HepG2 (cell line): ENCODE measurements at regions not wholly inside any gene's neighbourhood (a gene's known extent, or its start where the extent isn't known, plus 50 kb on each side); places are given as distances from the start of the nearest gene placed in this dataset.

Experiments used
- ERF ChIP-seq: IDR thresholded peaks from 2 replicates; pipeline ENCODE4 v1.6.1; 2018; ENCODE audit warnings: missing biosample characterization, missing genetic modification reagents
- KDM5A ChIP-seq: fragments of 200-600 bp; sonication (generic); IDR thresholded peaks from 2 replicates; pipeline ENCODE4 v1.7.0; 2018; ENCODE audit warnings: antibody characterized with exemption, mild to moderate bottlenecking, low read length, borderline replicate concordance
- KLF12 ChIP-seq: sonication (generic); formaldehyde crosslinking; IDR thresholded peaks from 2 replicates; pipeline ENCODE4 v1.4.0; 2020; ENCODE audit warnings: missing genetic modification reagents, borderline replicate concordance
- KLF9 ChIP-seq: IDR thresholded peaks from 2 replicates; pipeline ENCODE4 v1.6.1; 2016; ENCODE audit warnings: low read depth
- RNF2 ChIP-seq: fragments of 450-650 bp; conservative IDR thresholded peaks from 2 replicates; pipeline ENCODE4 v1.6.1; 2016; ENCODE audit warnings: low read depth
- XRCC5 ChIP-seq: fragments of 200-400 bp; formaldehyde crosslinking; optimal IDR thresholded peaks from 2 replicates; pipeline ENCODE3; 2017; ENCODE audit warnings: mild to moderate bottlenecking, low read length
- ZNF207 ChIP-seq: fragments of 450-650 bp; IDR thresholded peaks from 2 replicates; pipeline ENCODE4 v1.6.1; 2016; ENCODE audit warnings: antibody characterized with exemption, borderline replicate concordance
- ZNF274 ChIP-seq: sonication (generic); formaldehyde crosslinking; IDR thresholded peaks from 2 replicates; pipeline ENCODE4 v1.5.1; 2020; ENCODE audit warnings: mild to moderate bottlenecking, missing genetic modification reagents
- ZNF652 ChIP-seq: IDR thresholded peaks from 2 replicates; pipeline ENCODE4 v1.6.1; 2016; ENCODE audit warnings: low read depth, borderline replicate concordance
- TF ChIP-seq, protein P1 (sequence below): sonication (generic); formaldehyde crosslinking; IDR thresholded peaks from 2 replicates; pipeline ENCODE4 v1.4.0; 2020; ENCODE audit warnings: missing genetic modification reagents
- TF ChIP-seq, protein P2 (sequence below): sonication (generic); formaldehyde crosslinking; IDR thresholded peaks from 2 replicates; pipeline ENCODE4 v1.9.0; 2022; ENCODE audit warnings: missing genetic modification reagents, mild to moderate bottlenecking, borderline replicate concordance
- TF ChIP-seq, protein P3 (sequence below), 2 experiments: IDR thresholded peaks; 2 replicates each; pipeline ENCODE4 v1.6.1; 2011 to 2012; ENCODE audit warnings: low read length in 2 of 2, borderline replicate concordance in 1 of 2, low read depth in 1 of 2, mild to moderate bottlenecking in 1 of 2, moderate library complexity in 1 of 2
- TF ChIP-seq, protein P4 (sequence below): sonication (generic); formaldehyde crosslinking; IDR thresholded peaks from 2 replicates; pipeline ENCODE4 v1.5.0; 2020; ENCODE audit warnings: mild to moderate bottlenecking, missing genetic modification reagents, moderate library complexity

DNA sequence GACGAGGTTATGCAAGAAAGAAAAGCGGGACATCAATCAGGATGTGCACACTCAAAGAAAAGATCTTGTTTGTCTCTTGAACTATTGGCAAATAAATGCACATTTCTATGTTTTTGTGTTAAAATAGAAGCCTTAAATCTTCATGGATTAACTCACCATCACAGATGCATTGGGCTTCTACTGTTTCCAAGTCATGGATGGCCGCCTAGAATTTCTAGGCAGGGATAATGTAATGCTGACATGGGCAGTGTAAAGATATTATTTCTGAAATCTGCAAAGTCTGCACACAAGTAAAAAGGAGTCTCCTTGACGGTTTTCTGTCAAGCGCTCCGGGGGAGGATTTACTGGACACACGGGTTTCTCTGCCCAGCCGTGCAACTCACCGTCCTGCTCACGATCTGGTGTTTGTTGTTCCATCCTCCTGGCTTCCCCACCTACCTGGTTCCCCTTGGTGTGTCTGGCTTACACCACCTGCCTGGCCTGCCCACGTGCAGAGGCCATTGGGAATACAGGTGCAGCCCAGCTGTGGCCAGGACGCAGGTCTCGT lies 103.3 kb upstream of the FZD10 start:
- no peak for TF ChIP-seq XRCC5
- TF ChIP-seq ZNF274 = no peak
- TF ChIP-seq, protein P1, sequence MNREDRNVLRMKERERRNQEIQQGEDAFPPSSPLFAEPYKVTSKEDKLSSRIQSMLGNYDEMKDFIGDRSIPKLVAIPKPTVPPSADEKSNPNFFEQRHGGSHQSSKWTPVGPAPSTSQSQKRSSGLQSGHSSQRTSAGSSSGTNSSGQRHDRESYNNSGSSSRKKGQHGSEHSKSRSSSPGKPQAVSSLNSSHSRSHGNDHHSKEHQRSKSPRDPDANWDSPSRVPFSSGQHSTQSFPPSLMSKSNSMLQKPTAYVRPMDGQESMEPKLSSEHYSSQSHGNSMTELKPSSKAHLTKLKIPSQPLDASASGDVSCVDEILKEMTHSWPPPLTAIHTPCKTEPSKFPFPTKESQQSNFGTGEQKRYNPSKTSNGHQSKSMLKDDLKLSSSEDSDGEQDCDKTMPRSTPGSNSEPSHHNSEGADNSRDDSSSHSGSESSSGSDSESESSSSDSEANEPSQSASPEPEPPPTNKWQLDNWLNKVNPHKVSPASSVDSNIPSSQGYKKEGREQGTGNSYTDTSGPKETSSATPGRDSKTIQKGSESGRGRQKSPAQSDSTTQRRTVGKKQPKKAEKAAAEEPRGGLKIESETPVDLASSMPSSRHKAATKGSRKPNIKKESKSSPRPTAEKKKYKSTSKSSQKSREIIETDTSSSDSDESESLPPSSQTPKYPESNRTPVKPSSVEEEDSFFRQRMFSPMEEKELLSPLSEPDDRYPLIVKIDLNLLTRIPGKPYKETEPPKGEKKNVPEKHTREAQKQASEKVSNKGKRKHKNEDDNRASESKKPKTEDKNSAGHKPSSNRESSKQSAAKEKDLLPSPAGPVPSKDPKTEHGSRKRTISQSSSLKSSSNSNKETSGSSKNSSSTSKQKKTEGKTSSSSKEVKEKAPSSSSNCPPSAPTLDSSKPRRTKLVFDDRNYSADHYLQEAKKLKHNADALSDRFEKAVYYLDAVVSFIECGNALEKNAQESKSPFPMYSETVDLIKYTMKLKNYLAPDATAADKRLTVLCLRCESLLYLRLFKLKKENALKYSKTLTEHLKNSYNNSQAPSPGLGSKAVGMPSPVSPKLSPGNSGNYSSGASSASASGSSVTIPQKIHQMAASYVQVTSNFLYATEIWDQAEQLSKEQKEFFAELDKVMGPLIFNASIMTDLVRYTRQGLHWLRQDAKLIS (CRISPR knock-in tag) = no peak
- TF ChIP-seq ZNF652 (CRISPR knock-in tag) = no peak
- TF ChIP-seq KLF9 (CRISPR knock-in tag) = no peak
- TF ChIP-seq RNF2 = no peak
- no peak for TF ChIP-seq ZNF207
- no peak for TF ChIP-seq KLF12 (CRISPR knock-in tag)
- TF ChIP-seq, protein P2, sequence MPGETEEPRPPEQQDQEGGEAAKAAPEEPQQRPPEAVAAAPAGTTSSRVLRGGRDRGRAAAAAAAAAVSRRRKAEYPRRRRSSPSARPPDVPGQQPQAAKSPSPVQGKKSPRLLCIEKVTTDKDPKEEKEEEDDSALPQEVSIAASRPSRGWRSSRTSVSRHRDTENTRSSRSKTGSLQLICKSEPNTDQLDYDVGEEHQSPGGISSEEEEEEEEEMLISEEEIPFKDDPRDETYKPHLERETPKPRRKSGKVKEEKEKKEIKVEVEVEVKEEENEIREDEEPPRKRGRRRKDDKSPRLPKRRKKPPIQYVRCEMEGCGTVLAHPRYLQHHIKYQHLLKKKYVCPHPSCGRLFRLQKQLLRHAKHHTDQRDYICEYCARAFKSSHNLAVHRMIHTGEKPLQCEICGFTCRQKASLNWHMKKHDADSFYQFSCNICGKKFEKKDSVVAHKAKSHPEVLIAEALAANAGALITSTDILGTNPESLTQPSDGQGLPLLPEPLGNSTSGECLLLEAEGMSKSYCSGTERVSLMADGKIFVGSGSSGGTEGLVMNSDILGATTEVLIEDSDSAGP (CRISPR knock-in tag) = no peak
- TF ChIP-seq, protein P3, sequence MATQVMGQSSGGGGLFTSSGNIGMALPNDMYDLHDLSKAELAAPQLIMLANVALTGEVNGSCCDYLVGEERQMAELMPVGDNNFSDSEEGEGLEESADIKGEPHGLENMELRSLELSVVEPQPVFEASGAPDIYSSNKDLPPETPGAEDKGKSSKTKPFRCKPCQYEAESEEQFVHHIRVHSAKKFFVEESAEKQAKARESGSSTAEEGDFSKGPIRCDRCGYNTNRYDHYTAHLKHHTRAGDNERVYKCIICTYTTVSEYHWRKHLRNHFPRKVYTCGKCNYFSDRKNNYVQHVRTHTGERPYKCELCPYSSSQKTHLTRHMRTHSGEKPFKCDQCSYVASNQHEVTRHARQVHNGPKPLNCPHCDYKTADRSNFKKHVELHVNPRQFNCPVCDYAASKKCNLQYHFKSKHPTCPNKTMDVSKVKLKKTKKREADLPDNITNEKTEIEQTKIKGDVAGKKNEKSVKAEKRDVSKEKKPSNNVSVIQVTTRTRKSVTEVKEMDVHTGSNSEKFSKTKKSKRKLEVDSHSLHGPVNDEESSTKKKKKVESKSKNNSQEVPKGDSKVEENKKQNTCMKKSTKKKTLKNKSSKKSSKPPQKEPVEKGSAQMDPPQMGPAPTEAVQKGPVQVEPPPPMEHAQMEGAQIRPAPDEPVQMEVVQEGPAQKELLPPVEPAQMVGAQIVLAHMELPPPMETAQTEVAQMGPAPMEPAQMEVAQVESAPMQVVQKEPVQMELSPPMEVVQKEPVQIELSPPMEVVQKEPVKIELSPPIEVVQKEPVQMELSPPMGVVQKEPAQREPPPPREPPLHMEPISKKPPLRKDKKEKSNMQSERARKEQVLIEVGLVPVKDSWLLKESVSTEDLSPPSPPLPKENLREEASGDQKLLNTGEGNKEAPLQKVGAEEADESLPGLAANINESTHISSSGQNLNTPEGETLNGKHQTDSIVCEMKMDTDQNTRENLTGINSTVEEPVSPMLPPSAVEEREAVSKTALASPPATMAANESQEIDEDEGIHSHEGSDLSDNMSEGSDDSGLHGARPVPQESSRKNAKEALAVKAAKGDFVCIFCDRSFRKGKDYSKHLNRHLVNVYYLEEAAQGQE (IDR thresholded peaks at IDR 0.05; ENCODE audit: borderline replicate concordance in 1 of 2, low read depth in 1 of 2, low read length in 2 of 2) = no peak
- no peak for TF ChIP-seq ERF
- TF ChIP-seq, protein P4, sequence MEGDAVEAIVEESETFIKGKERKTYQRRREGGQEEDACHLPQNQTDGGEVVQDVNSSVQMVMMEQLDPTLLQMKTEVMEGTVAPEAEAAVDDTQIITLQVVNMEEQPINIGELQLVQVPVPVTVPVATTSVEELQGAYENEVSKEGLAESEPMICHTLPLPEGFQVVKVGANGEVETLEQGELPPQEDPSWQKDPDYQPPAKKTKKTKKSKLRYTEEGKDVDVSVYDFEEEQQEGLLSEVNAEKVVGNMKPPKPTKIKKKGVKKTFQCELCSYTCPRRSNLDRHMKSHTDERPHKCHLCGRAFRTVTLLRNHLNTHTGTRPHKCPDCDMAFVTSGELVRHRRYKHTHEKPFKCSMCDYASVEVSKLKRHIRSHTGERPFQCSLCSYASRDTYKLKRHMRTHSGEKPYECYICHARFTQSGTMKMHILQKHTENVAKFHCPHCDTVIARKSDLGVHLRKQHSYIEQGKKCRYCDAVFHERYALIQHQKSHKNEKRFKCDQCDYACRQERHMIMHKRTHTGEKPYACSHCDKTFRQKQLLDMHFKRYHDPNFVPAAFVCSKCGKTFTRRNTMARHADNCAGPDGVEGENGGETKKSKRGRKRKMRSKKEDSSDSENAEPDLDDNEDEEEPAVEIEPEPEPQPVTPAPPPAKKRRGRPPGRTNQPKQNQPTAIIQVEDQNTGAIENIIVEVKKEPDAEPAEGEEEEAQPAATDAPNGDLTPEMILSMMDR = no peak
- TF ChIP-seq KDM5A = no peak
